ENCODE measurements at regions not wholly inside any gene's neighbourhood (a gene's known extent, or its start where the extent isn't known, plus 50 kb on each side); places are given as distances from the start of the nearest gene placed in this dataset.

DNA sequence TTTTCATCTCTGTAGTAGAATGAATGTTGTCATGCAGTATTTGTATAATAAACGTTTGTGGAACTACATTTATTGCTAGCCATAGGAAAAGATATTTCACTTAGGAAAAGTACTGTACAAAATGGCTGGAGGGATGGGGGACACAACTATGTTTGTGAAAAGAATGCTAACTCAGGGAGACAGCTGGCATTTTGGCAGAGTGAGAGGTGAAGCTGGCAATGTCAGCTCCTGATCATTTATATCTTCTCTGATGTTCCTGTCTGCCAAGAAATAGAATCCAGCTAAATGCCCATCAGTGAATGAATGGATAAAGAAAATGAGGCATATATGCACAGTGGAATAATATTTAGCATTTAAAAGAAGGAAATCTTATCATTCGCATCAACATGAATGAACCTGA lies 313.0 kb upstream of the IRAK1BP1 start:
- H3K4me3 ChIP-seq (ENCODE audit: low read depth, low read length, poor library complexity, severe bottlenecking), result no peak overlapping the region
- no peak overlapping the region for H2AFZ ChIP-seq (ENCODE audit: low read length)
- no peak overlapping the region for H3K9ac ChIP-seq (ENCODE audit: low read length)
- no peaks in the 10 kb centered on the region for H3K9me3 ChIP-seq (ENCODE audit: low read length)
- no peaks in the 10 kb centered on the region for H3F3A ChIP-seq (ENCODE audit: insufficient read depth, low read length)
- TF ChIP-seq, protein P1, sequence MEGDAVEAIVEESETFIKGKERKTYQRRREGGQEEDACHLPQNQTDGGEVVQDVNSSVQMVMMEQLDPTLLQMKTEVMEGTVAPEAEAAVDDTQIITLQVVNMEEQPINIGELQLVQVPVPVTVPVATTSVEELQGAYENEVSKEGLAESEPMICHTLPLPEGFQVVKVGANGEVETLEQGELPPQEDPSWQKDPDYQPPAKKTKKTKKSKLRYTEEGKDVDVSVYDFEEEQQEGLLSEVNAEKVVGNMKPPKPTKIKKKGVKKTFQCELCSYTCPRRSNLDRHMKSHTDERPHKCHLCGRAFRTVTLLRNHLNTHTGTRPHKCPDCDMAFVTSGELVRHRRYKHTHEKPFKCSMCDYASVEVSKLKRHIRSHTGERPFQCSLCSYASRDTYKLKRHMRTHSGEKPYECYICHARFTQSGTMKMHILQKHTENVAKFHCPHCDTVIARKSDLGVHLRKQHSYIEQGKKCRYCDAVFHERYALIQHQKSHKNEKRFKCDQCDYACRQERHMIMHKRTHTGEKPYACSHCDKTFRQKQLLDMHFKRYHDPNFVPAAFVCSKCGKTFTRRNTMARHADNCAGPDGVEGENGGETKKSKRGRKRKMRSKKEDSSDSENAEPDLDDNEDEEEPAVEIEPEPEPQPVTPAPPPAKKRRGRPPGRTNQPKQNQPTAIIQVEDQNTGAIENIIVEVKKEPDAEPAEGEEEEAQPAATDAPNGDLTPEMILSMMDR (IDR thresholded peaks at IDR 0.05; ENCODE audit: low read length), result no peak
- TF ChIP-seq EZH2 (IDR thresholded peaks at IDR 0.05; ENCODE audit: borderline replicate concordance, low read length), result no peak
- no peaks in the 10 kb centered on the region for H3K9me2 ChIP-seq (ENCODE audit: low read depth, low read length)
- H3K36me3 ChIP-seq (ENCODE audit: insufficient read depth, low read length), result no peaks in the 10 kb centered on the region
- H3K27ac ChIP-seq (ENCODE audit: low read depth, low read length, poor library complexity, severe bottlenecking), result no peak overlapping the region
- no peaks in the 10 kb centered on the region for H3K27me3 ChIP-seq (ENCODE audit: insufficient read depth, low read length)
- no peaks in the 10 kb centered on the region for H3K4me1 ChIP-seq (ENCODE audit: insufficient read depth, low read length, severe bottlenecking)
- H3K79me2 ChIP-seq (ENCODE audit: insufficient read depth, low read length), result no peaks in the 10 kb centered on the region
- H3K4me2 ChIP-seq (ENCODE audit: low read length), result no peak overlapping the region
- no peaks in the 10 kb centered on the region for H4K20me1 ChIP-seq (ENCODE audit: insufficient read depth, low read length)

DNA sequence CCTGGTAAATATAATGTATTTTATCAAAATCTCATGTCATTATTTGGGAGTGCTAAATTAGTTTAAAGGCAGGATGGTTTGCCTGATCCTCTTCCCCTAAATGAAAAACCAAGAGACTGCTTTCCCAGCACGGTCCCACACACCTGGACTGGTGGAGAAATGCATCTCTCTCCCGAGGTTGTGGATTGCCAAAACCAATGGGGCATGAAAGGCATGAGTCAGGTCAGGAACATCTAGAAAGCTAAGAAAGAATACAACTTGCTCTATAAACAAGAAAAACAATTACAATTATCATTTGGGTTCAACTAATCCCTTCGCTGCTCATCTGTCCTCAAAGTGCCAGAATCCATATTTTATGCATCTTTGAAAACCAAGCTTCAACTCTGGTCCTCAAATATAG lies 308.3 kb upstream of the IRAK1BP1 start:
- Histone ChIP-seq H3K9me2 (ENCODE audit: low read depth, low read length) (no peaks in the 10 kb centered on the region), H3K36me3 (ENCODE audit: insufficient read depth, low read length) (no peaks in the 10 kb centered on the region), H3K27me3 (ENCODE audit: insufficient read depth, low read length) (no peaks in the 10 kb centered on the region), H3K4me3 (ENCODE audit: low read depth, low read length, poor library complexity, severe bottlenecking) (no peak overlapping the region), H4K20me1 (ENCODE audit: insufficient read depth, low read length) (no peaks in the 10 kb centered on the region), H3K4me1 (ENCODE audit: insufficient read depth, low read length, severe bottlenecking) (no peaks in the 10 kb centered on the region), H3K9me3 (ENCODE audit: low read length) (no peaks in the 10 kb centered on the region), H2AFZ (ENCODE audit: low read length) (no peak overlapping the region), H3K27ac (ENCODE audit: low read depth, low read length, poor library complexity, severe bottlenecking) (no peak overlapping the region), H3K9ac (ENCODE audit: low read length) (no peak overlapping the region), H3F3A (ENCODE audit: insufficient read depth, low read length) (no peaks in the 10 kb centered on the region), H3K79me2 (ENCODE audit: insufficient read depth, low read length) (no peaks in the 10 kb centered on the region), H3K4me2 (ENCODE audit: low read length) (no peak overlapping the region)
- TF ChIP-seq EZH2 (IDR thresholded peaks at IDR 0.05; ENCODE audit: borderline replicate concordance, low read length), result no peak
- TF ChIP-seq, protein P1 (IDR thresholded peaks at IDR 0.05; ENCODE audit: low read length), result no peak

DNA sequence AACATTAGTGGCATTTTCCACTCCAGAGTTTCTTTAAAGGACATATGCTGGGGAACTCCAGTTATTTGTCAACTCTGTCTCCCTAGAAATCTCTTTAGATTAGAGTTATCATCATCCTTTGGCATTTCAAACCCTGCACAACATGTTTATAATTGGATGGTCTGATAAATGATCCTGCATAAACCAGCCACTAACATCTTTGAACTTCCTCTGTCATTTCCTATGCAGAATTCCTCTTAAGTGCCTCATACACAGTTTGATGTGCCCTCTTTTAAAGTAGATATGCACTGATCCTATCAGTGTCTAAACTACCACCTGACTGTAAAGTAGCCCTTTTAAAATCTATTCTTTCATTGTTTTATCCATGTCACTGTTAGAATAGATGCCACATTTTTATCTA lies 306.3 kb upstream of the IRAK1BP1 start:
- H3K9me2 ChIP-seq (ENCODE audit: low read depth, low read length), result no peaks in the 10 kb centered on the region
- no peaks in the 10 kb centered on the region for H4K20me1 ChIP-seq (ENCODE audit: insufficient read depth, low read length)
- no peak overlapping the region for H3K4me2 ChIP-seq (ENCODE audit: low read length)
- no peak overlapping the region for H3K4me3 ChIP-seq (ENCODE audit: low read depth, low read length, poor library complexity, severe bottlenecking)
- TF ChIP-seq EZH2 (IDR thresholded peaks at IDR 0.05; ENCODE audit: borderline replicate concordance, low read length), result no peak
- TF ChIP-seq, protein P1 (IDR thresholded peaks at IDR 0.05; ENCODE audit: low read length), result no peak
- no peak overlapping the region for H2AFZ ChIP-seq (ENCODE audit: low read length)
- no peaks in the 10 kb centered on the region for H3F3A ChIP-seq (ENCODE audit: insufficient read depth, low read length)
- no peaks in the 10 kb centered on the region for H3K9me3 ChIP-seq (ENCODE audit: low read length)
- no peak overlapping the region for H3K27ac ChIP-seq (ENCODE audit: low read depth, low read length, poor library complexity, severe bottlenecking)
- H3K27me3 ChIP-seq (ENCODE audit: insufficient read depth, low read length), result no peaks in the 10 kb centered on the region
- no peaks in the 10 kb centered on the region for H3K4me1 ChIP-seq (ENCODE audit: insufficient read depth, low read length, severe bottlenecking)
- H3K9ac ChIP-seq (ENCODE audit: low read length), result no peak overlapping the region
- no peaks in the 10 kb centered on the region for H3K79me2 ChIP-seq (ENCODE audit: insufficient read depth, low read length)
- H3K36me3 ChIP-seq (ENCODE audit: insufficient read depth, low read length), result no peaks in the 10 kb centered on the region

Data from OCI-LY1 (cell line).